ENCODE measurements at regions not wholly inside any gene's neighbourhood (a gene's known extent, or its start where the extent isn't known, plus 50 kb on each side); places are given as distances from the start of the nearest gene placed in this dataset.

GRCh38 chr20:22763257-22763906, 179.0 kb upstream of the FOXA2 start:
- H3K4me2 ChIP-seq: peak overlapping the region; percentile 55
- H3K4me3 ChIP-seq: peak overlapping the region; percentile 4; the same call in 2 of the 3 replicates
- FAIRE-seq (peak; percentile 93), ATAC-seq (peak; percentile 88), DNase-seq (ENCODE audit: low read depth in 1 of 2, low spot score in 1 of 2) (peak; percentile 55 to 84)
- 10% methylated on average over 9 of the region's 9 CpGs for WGBS (ENCODE audit: missing lambda C conversion rate)
- H3K9me3 ChIP-seq: no peaks in the 10 kb centered on the region
- peak overlapping the region; percentile 92 to 98 for H3K27ac ChIP-seq
- ChIA-PET CTCF (interaction anchor here (0.9 to 7.9 kb wide), 4 partner anchors 46 to 254 kb away, joined by 3 to 51 read pairs (median 4); no protein-coding TSS in a partner anchor), POLR2A (interaction anchor here (0.6 to 3.1 kb wide), 9 partner anchors 12 to 586 kb away, joined by 3 to 20 read pairs (median 4); no protein-coding TSS in a partner anchor)
- peaks cover 41% of the 10 kb centered on the region for H3K4me1 ChIP-seq
- TF ChIP-seq RCOR1 (IDR thresholded peaks at IDR 0.05; ENCODE audit: low read depth, low read length) (no peak), HOXA7 (CRISPR knock-in tag; IDR thresholded peaks at IDR 0.05) (no peak), POLR2AphosphoS2 (conservative IDR thresholded peaks at IDR 0.05; ENCODE audit: low read length) (no peak), JUNB (IDR thresholded peaks at IDR 0.05) (no peak), POLR2A (IDR thresholded peaks at IDR 0.05; ENCODE audit: low read length) (no peak), HDAC2 (IDR thresholded peaks at IDR 0.05) (no peak), MAZ (IDR thresholded peaks at IDR 0.05; ENCODE audit: borderline replicate concordance, low read depth, low read length) (no peak), HES2 (IDR thresholded peaks at IDR 0.05) (no peak), EP300 (IDR thresholded peaks at IDR 0.05) (peak in 1 of 2 experiments; percentile 66; a peak in 1 of 5 replicates), BCL3 (IDR thresholded peaks at IDR 0.05) (0 out of 3 replicates have a peak, but pooled peaks have one; percentile 14), KDM5A (IDR thresholded peaks at IDR 0.05) (no peak), JUN (IDR thresholded peaks at IDR 0.05) (peak in 1 of 2 experiments; percentile 15; a peak in 2 of 5 replicates), MAX (IDR thresholded peaks at IDR 0.05) (peak; percentile 36; the same call in 1 of the 2 replicates), E2F6 (IDR thresholded peaks at IDR 0.05; ENCODE audit: borderline replicate concordance, low read depth) (0 out of 2 replicates have a peak, but pooled peaks have one; percentile 21), ZSCAN20 (CRISPR knock-in tag; IDR thresholded peaks at IDR 0.05) (no peak), GATA3 (IDR thresholded peaks at IDR 0.05; ENCODE audit: borderline replicate concordance) (peak; percentile 54; the same call in 1 of the 2 replicates), HOXB13 (CRISPR knock-in tag; IDR thresholded peaks at IDR 0.05; ENCODE audit: low read depth) (0 out of 2 replicates have a peak, but pooled peaks have one; percentile 47), HOXB5 (CRISPR knock-in tag; IDR thresholded peaks at IDR 0.05) (0 out of 2 replicates have a peak, but pooled peaks have one; percentile 52), MYC (IDR thresholded peaks at IDR 0.05; ENCODE audit: borderline replicate concordance, low read length) (no peak), RAD21 (conservative IDR thresholded peaks at IDR 0.05 in 1 of 2, IDR thresholded peaks at IDR 0.05 in 1 of 2) (peak in 1 of 2 experiments; percentile 7; a peak in 2 of 5 replicates), SMC3 (IDR thresholded peaks at IDR 0.05) (no peak), CBX8 (IDR thresholded peaks at IDR 0.05) (no peak), ELK1 (IDR thresholded peaks at IDR 0.05; ENCODE audit: low read depth, low read length) (no peak), CEBPB (IDR thresholded peaks at IDR 0.05) (no peak), FOSB (CRISPR knock-in tag; IDR thresholded peaks at IDR 0.05) (no peak), NFE2L2 (conservative IDR thresholded peaks at IDR 0.05; ENCODE audit: low read length) (no peak), FOSL2 (IDR thresholded peaks at IDR 0.05) (no peak), FOSL2 (CRISPR knock-in tag; IDR thresholded peaks at IDR 0.05) (peak; percentile 42; the same call in 1 of the 2 replicates), NR3C1 (IDR thresholded peaks at IDR 0.05) (no peak), HMGXB4 (CRISPR knock-in tag; IDR thresholded peaks at IDR 0.05; ENCODE audit: borderline replicate concordance) (no peak), CTCF (IDR thresholded peaks at IDR 0.05) (no peak), NPAS2 (CRISPR knock-in tag; IDR thresholded peaks at IDR 0.05; ENCODE audit: borderline replicate concordance) (no peak), EHF (CRISPR knock-in tag; IDR thresholded peaks at IDR 0.05) (no peak), KDM1A (IDR thresholded peaks at IDR 0.05; ENCODE audit: low read depth) (no peak), FOXS1 (CRISPR knock-in tag; IDR thresholded peaks at IDR 0.05) (no peak)
